GM21526 (cell line): ENCODE measurements at regions not wholly inside any gene's neighbourhood (a gene's known extent, or its start where the extent isn't known, plus 50 kb on each side); places are given as distances from the start of the nearest gene placed in this dataset.
"Not testable (repeated sequence)": the region's sequence is repeated elsewhere in the genome, so short reads cannot be mapped to it uniquely, and the experiment has no call there.

Experiments
- ATAC-seq: cut with Tn5 transposase; IDR thresholded peaks from one replicate; pipeline ENCODE4 v1.9.1; 2021; ENCODE audit warnings: moderate library complexity; ENCODE audit not compliant: unreplicated experiment, low FRiP score

- ATAC-seq, result no peak
Measured at GRCh38 chr5:125976421-125977000, 446.7 kb upstream of the GRAMD2B start.

DNA sequence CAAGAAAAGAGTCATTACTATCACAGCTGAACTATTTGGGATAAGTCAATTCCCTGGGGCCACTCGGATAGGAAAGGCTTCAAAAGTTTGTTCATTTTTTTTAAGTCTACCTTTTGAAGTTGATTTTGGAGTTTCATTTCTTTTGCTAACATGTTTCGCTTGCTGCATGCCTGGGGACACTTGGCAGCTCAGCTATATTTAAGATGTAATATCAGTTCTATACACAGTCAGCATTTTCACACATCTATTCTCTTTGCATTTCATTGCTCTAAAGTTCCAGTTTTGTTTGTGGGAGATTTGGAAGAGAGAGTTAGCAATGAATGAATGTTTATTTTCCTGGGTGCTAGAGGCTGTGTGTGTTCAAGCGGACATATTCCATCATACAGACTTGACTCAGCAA is 445.2 kb upstream of the GRAMD2B start:
- ATAC-seq, result no peak

GRCh38 chr5:125979636-125980035 is 443.6 kb upstream of the GRAMD2B start:
- ATAC-seq, result no peak

DNA sequence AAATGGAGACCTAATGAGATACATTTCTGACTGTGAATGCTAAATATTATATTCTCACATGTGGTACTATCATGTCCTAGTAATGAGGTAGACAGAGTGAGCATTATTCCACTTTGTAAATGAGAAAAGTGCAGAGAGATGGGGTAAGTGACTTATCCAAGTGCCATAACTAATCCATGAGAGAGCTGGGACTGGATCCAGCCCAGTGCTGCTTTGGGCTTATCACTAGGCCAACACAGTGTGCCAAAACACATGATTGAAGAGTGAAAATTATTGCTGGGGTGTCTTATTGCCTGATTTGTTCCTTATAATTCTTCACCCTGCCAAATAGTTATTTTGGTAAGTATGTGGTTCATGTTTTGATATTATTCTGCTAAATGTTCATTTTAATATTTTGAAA is 442.2 kb upstream of the GRAMD2B start:
- ATAC-seq, result no peak

DNA sequence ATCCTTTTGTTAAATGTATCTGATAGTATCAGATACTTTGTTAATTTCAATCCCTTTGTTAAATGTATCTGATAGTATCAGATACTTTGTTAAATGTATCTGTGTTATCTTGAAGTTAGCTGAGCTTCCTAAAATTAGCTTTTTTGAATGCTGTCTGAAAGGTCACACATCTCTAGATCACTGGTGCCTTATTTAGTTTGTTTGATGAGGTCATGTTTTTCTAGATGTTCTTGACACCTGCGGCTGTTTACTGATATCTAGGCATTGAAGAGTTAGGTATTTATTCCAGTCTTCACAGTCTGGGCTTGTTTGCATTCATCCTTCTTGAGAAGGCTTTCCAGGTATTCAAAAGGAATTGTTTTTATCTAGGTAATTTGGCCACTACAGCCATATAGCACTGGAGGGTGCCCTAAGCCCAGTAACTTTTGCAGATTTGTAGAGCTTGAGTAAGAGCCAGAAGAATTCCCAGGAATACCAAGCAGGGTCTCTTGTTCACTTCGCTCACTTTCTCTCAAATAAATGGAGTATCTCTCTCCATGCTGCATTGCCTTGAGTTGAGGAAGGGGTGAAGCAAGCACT is 435.4 kb upstream of the GRAMD2B start:
- no peak for ATAC-seq

DNA sequence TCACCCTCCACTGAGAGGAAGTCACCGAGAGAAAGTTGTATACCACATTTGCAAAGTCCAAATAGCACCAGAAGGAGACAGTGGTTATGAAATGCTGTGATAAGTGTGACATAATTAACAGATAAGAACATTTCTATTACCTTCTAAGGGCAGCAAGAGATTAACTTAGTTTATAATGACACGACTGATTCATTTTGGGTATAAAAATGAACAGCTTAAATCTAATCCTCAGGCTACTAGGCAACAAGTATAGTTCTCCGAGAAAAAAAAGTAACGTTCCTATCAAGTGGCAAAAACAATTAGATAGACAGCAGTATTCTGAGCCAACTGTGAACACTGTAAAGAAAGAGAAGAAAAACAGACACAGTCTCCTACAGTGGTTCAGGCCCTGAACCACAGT is 431.2 kb upstream of the GRAMD2B start:
- no peak for ATAC-seq

GRCh38 chr5:125999271-126000030 is 423.8 kb upstream of the GRAMD2B start:
- not testable (repeated sequence) for ATAC-seq

DNA sequence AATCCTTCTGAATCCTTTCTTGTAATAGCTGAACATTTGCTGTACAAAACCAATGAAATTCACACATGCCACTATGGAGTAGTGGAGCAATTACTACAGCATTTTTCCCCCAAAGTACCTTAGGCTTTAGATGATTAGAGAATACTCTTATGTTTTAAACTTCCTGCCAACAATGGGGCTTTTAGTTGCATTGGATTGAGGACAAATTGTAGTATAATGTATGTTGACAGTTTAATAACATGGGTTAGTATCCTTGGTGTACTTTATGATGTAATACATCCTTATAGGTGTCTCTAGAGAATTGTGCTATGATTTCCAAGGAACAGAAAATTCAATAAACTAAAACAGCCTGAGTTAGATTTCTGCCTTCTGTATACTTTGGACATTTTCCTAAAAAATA is 422.7 kb upstream of the GRAMD2B start:
- ATAC-seq, result no peak

DNA sequence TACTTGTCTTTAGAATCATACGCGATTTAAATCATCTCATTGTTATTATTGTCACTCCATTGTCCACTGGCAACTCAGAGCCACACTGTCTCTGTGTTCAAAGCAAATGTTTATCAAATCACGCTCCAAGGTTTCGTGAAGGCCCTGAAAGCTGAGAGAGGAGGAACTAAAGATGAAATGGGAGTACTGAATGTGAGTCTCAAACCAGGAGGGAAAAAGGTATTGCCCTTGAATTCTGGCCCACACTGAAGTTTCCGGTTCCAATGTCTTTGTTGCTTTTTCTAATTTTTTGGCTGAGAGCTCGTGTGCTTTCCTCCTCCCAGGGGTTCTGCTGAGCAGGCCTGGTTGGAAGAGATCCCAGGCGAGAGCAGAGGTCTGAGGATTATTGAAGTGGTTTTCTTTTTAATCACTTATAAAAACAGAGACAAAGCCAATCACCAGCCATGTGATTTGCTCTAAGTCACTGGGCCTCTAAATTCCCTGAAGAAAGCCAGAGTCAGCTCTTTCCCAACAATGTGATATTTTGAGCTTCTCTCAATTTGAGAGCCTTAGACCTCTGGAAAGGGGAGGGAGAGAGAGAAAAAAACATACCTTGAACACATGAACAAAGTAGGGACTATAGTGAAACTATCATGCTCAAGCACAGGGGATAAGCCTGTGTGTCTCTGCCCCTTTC is 420.8 kb upstream of the GRAMD2B start:
- ATAC-seq, result no peak

DNA sequence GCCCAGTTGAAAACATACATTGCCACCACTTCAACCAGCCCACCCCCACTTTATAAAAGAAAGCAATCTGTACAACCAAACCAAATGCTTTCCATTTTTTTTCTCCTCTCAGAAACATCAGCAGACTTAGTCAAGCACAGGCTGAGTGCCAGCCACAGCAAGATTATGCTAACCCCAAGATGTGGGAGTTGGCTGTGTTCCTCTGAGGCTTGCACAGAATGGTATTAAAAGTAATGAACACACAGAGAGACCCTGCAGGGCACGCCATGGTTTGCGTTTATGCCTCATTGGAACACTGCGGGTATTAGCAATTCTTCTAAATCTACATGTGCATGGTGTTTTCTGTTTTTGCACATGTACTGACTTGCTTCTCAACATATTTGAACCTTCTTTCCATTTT is 419.9 kb upstream of the GRAMD2B start:
- ATAC-seq, result no peak

DNA sequence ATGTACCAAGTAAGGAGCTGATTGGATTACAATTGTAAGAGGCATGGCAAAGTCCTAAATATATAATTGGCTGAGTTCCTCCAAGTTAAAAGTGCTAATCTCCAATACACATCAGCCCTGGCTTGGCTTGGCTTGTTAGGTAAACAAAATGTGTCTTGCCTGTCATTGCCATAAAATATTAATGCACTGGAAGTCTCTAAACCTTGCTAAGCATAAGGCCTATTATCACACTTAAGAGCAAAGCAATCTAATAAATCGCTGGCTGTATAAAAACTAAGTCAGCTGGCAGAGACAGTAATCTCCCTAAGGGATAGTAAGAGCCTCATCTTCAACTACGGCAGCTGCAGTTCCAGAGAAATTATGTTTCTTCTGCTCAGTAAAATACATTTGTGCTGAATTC is 418.6 kb upstream of the GRAMD2B start:
- no peak for ATAC-seq

GRCh38 chr5:126007841-126008240 is 415.4 kb upstream of the GRAMD2B start:
- no peak for ATAC-seq

GRCh38 chr5:126009566-126009965 is 413.6 kb upstream of the GRAMD2B start:
- ATAC-seq, result no peak

- ATAC-seq, result not testable (repeated sequence)
Measured at GRCh38 chr5:126011526-126011925, 411.7 kb upstream of the GRAMD2B start.

GRCh38 chr5:126014676-126015075 is 408.5 kb upstream of the GRAMD2B start:
- no peak for ATAC-seq

- no peak for ATAC-seq
Measured at GRCh38 chr5:126015235-126016181, 407.7 kb upstream of the GRAMD2B start.

DNA sequence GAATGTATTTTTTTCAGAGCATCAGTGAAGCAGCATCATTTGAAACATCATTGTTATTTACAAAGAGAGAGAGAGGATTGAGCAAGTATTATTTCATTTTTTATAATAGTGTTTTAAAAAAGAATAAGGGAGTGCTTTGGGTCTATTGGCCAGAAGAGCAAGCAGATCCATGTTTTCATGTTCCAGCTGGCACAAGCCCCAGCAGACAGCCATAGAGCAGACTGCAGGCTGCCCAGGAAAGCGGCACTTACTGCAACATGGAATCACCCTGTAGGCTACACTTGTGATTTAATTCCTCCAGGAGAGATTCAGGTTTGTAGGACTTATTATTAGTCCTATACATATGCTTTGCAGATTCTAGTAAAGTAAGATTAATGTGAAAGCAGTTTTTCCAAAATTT is 407.0 kb upstream of the GRAMD2B start:
- no peak for ATAC-seq

DNA sequence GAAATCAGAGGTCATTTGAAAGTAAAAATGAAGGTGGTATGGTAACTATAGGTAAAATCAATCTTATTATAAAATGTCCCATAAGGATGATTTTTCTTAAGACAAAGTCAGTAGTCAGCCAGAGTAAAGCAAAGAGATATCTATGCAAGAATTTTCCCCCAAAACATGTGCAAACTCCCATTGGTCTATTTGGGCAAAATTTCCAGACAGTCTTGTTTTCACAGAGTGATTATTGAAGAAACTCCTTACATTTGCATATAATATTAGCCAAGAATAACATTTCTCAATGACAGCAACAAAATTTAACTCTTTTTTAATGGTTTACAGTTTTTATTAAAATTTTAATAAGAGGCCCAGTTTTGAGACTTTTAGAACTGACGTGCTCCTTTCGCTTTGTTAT is 406.1 kb upstream of the GRAMD2B start:
- ATAC-seq, result no peak

GRCh38 chr5:126020770-126021169 is 402.4 kb upstream of the GRAMD2B start:
- ATAC-seq, result no peak

GRCh38 chr5:126023994-126024441 is 399.2 kb upstream of the GRAMD2B start:
- ATAC-seq, result no peak
